Stimulated activated naive CD8-positive, alpha-beta T cell treated with anti-CD3 and anti-CD28 coated beads, Interleukin-15, Interleukin-2, amounts not matched to agents 100 ng/mL and 50 ng/mL, for 24 hours (primary cell): ENCODE measurements at regions not wholly inside any gene's neighbourhood (a gene's known extent, or its start where the extent isn't known, plus 50 kb on each side); places are given as distances from the start of the nearest gene placed in this dataset.

Experiments used
- H3K27ac Mint-ChIP-seq: one replicate; pipeline ENCODE4 v1.8.0; 2021; ENCODE audit warnings: mild to moderate bottlenecking, mixed read lengths
- H3K27me3 Mint-ChIP-seq: one replicate; pipeline ENCODE4 v1.8.0; 2021; ENCODE audit warnings: mixed read lengths
- H3K36me3 Mint-ChIP-seq: one replicate; pipeline ENCODE4 v1.8.0; 2021; ENCODE audit warnings: low read depth, mixed read lengths
- H3K4me1 Mint-ChIP-seq: one replicate; pipeline ENCODE4 v1.8.0; 2021; ENCODE audit warnings: low read depth, mixed read lengths
- H3K4me3 Mint-ChIP-seq: one replicate; pipeline ENCODE4 v1.8.0; 2021; ENCODE audit warnings: mild to moderate bottlenecking, mixed read lengths
- H3K9me3 Mint-ChIP-seq: one replicate; pipeline ENCODE4 v1.8.0; 2021; ENCODE audit warnings: mixed read lengths

DNA sequence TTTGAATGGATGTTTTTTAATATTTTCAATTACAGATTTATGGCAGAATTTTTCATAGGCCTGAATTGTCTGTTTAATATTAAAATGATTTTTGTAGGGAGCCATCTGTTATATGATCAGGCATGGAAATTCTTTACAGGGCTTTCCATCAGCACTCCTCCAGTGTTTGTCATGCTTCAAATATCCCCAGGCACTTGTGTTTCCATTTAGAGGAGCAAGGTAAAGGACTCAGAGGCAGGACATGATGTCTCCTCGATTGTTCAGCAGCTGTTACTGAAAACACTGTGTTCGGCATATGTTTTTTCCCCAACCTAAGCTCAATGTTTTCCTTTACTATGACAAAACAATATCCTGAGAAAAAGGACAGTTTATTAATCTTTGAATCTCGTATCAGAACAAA lies 172.3 kb upstream of the RFX3 start:
- Mint-ChIP-seq H3K4me3 (no peak overlapping the region), H3K27me3 (peaks cover 23% of the 10 kb centered on the region), H3K36me3 (no peaks in the 10 kb centered on the region), H3K4me1 (no peaks in the 10 kb centered on the region), H3K27ac (no peak overlapping the region), H3K9me3 (peaks cover 6% of the 10 kb centered on the region)

DNA sequence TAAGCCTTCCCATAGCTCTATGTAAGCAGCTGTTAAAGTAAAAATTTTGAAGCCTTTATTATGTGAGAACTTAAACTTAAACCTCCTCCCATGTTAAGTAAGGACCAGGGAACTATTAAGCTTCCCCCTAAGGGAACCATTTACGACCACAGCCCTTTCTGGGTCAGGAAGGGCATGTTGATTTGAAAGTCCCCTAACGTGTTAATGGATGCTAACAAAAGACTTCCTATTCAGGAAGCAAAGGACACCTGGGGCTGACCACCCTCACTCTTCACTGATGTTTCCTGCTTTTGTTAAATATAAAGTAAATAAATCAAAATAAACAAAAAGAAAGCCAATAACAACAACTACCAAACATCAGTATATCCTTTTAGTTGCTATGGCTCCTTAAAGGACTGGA lies 170.6 kb upstream of the RFX3 start:
- no peak overlapping the region for H3K27ac Mint-ChIP-seq
- peaks cover 23% of the 10 kb centered on the region for H3K27me3 Mint-ChIP-seq
- no peaks in the 10 kb centered on the region for H3K4me1 Mint-ChIP-seq
- H3K4me3 Mint-ChIP-seq, result no peak overlapping the region
- H3K9me3 Mint-ChIP-seq, result peaks cover 10% of the 10 kb centered on the region
- peaks cover 3% of the 10 kb centered on the region for H3K36me3 Mint-ChIP-seq

DNA sequence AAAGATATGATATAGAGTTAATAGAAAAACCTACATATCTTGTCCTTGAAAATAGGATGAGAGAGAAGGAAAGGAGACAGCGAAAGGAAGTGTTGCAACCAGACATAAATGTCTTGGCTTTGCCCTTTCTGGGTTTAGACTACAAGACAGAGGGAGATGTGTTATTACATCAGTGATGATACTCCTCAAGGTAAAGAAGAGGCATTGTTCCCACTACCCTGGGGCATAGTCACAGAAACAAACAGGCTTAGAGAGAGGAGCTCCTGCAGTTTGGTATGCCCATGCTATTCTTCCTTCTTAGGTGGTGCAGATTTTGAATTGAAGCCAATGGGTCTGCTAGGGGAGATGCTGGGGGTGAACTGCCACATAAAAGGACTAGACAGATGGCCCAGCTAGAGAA lies 166.8 kb upstream of the RFX3 start:
- peaks cover 10% of the 10 kb centered on the region for H3K9me3 Mint-ChIP-seq
- H3K36me3 Mint-ChIP-seq, result peaks cover 3% of the 10 kb centered on the region
- no peak overlapping the region for H3K4me3 Mint-ChIP-seq
- no peak overlapping the region for H3K27ac Mint-ChIP-seq
- no peaks in the 10 kb centered on the region for H3K4me1 Mint-ChIP-seq
- H3K27me3 Mint-ChIP-seq, result peaks cover 6% of the 10 kb centered on the region

DNA sequence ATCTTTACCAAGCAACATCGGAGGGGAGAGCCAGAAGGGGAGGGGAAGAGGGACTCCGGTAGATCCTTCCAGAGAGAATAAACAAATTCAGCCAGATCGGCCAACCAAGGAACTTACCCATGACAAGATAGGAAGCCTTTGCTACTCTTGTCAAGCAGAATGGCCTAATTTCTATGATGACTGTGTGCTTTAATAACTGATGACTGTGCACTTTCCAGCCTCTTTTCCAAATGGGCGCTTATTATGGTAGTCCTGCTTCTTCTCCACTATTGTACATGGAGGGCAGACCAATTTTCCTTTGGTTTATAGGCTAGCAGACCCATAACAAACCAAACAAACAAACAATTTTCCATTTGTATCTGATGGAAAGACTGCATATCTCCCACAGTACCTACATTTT lies 163.8 kb upstream of the RFX3 start:
- Mint-ChIP-seq H3K9me3 (peaks cover 10% of the 10 kb centered on the region), H3K4me3 (no peak overlapping the region), H3K4me1 (no peaks in the 10 kb centered on the region), H3K36me3 (peaks cover 3% of the 10 kb centered on the region), H3K27ac (no peak overlapping the region), H3K27me3 (no peaks in the 10 kb centered on the region)

DNA sequence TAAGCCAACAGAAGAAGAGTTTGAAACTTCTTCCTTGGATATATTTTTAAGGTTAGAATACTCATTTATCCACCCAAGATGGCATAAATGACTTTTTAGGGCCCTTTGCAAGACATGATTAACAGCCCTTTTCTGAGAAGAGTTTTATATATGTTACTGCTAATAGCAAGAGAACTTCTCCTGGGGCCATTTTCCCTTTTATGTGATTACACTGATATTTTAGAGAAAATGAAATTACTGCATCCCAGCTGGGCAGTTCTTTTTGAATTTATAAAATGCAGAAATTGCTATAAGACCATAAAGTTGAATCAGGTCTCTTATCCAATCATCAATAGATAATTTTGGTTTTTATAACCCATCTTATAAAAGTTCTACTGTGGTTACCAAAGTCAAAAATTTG lies 161.3 kb upstream of the RFX3 start:
- no peaks in the 10 kb centered on the region for H3K36me3 Mint-ChIP-seq
- H3K4me1 Mint-ChIP-seq, result no peaks in the 10 kb centered on the region
- no peak overlapping the region for H3K4me3 Mint-ChIP-seq
- H3K27me3 Mint-ChIP-seq, result no peaks in the 10 kb centered on the region
- no peak overlapping the region for H3K27ac Mint-ChIP-seq
- H3K9me3 Mint-ChIP-seq, result no peaks in the 10 kb centered on the region

DNA sequence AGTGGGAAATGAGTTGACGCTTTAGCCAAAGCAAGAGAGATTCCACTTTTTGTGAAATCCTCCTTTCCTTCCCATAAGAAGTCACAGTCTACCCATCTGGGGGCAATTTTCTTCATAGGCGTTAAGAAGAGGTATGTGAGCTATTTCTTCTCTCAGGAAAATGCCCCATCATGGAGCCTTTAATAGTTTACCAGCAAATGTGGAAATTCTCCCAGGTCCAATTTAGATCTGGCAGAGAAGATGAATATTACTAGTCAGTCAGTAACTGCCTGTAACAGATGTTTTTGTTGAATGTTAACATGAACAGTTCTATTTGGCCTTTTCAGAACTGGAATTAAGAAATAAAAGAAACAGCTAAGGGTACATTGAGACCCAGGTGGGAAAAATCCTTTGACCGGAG lies 156.4 kb upstream of the RFX3 start:
- Mint-ChIP-seq H3K4me1 (no peaks in the 10 kb centered on the region), H3K9me3 (no peaks in the 10 kb centered on the region), H3K27me3 (no peaks in the 10 kb centered on the region), H3K27ac (no peak overlapping the region), H3K36me3 (no peaks in the 10 kb centered on the region), H3K4me3 (no peak overlapping the region)

DNA sequence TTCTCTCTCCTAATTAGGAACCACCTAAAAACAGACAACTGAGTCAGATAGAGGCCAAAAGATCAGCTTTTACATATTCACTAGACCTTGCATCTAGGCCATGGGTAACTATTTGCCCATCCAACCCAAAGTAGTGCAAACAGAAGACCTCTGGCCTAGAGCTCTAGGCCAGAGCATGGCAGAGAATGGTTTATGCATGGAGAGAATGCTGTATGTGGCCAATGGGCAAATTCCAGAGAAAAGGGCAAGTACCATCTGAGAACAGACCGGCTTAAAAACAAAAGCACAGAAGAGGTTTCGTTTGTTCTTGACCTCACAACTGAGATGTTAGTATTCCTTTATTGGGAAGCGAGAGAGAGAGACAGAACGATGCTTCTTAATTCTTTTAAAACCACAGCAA lies 151.7 kb upstream of the RFX3 start:
- Mint-ChIP-seq H3K4me1 (no peaks in the 10 kb centered on the region), H3K27ac (no peak overlapping the region), H3K4me3 (no peak overlapping the region), H3K36me3 (peaks cover 3% of the 10 kb centered on the region), H3K9me3 (no peaks in the 10 kb centered on the region), H3K27me3 (no peaks in the 10 kb centered on the region)

DNA sequence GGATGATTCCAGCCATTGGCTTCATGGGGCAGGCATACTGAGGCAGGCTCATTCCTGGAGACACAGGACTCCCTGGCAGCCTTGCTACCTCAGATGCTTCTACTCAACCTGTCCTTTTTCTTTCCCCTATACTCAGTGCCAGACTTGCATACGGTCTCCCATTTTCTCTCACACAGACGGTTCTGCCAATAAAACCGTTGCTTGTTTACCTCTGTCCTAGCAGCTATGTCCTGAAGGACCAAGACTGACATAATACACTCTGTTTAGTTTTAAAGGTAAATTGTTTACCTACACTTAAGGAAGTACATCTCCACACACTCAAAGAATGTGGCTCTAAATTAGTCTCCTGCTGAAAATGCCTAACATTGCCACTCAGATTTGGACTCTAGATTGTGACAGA lies 151.0 kb upstream of the RFX3 start:
- Mint-ChIP-seq H3K9me3 (no peaks in the 10 kb centered on the region), H3K4me3 (no peak overlapping the region), H3K4me1 (no peaks in the 10 kb centered on the region), H3K27me3 (no peaks in the 10 kb centered on the region), H3K27ac (no peak overlapping the region), H3K36me3 (peaks cover 3% of the 10 kb centered on the region)

DNA sequence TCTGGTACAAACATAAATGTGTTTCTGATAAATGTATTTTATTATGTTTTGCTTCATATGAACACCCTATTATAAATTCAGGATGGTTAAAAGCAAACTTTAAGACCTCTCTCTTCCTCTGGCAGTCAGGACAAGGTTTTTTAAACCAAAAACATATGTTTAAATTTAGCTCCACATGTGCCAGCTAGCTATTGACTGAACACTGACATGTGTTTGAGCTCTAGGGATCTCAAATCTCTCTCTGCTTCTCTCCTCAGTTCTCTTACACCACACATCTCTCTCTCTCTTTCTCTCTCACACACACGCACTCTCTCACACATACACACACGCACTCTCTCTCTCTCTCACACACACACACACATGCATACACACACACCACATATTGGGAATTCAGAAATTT lies 150.1 kb upstream of the RFX3 start:
- Mint-ChIP-seq H3K27me3 (no peaks in the 10 kb centered on the region), H3K4me1 (no peaks in the 10 kb centered on the region), H3K27ac (no peak overlapping the region), H3K4me3 (no peak overlapping the region), H3K9me3 (no peaks in the 10 kb centered on the region), H3K36me3 (peaks cover 3% of the 10 kb centered on the region)

DNA sequence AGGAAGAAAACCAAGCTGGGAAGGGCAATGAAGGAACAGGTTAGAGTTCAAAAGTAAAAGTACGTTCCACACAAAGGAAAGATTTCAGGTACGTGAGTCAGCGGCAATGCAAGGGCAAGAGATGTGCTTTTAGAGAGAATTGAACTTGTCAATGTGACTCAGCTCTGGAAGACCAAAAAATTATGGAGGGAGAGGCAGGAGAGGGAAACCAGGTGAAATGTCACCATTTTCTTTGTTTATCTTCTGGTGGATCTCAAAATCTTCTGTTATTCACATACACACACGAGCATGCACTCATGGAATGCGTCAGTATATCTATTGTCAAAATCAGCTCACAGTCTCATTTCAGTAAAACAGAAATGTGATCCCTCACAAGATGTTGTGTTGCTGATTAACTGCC lies 148.8 kb upstream of the RFX3 start:
- Mint-ChIP-seq H3K27ac (no peak overlapping the region), H3K4me1 (no peaks in the 10 kb centered on the region), H3K27me3 (no peaks in the 10 kb centered on the region), H3K9me3 (no peaks in the 10 kb centered on the region), H3K36me3 (peaks cover 3% of the 10 kb centered on the region), H3K4me3 (no peak overlapping the region)

DNA sequence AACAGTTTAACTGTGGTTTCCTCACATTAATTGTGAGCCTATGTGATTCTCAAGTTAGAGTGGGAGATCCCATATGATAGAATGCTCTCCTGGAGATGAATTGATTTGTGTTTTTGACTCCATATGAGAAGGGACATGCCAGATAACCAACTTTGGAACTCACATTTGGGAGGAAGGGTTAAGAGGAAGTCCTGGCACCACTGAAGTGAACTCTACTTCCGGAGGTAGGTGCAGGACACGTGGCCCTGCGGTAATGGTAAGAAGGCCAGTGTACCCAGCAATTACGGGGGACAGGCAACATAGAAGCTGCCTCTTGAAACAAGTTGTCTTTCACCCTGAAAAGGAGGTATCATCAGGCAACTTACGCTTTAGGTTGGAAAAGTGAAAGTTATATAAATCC lies 146.6 kb upstream of the RFX3 start:
- Mint-ChIP-seq H3K9me3 (no peaks in the 10 kb centered on the region), H3K4me1 (no peaks in the 10 kb centered on the region), H3K27me3 (no peaks in the 10 kb centered on the region), H3K36me3 (peaks cover 3% of the 10 kb centered on the region), H3K4me3 (no peak overlapping the region), H3K27ac (no peak overlapping the region)

DNA sequence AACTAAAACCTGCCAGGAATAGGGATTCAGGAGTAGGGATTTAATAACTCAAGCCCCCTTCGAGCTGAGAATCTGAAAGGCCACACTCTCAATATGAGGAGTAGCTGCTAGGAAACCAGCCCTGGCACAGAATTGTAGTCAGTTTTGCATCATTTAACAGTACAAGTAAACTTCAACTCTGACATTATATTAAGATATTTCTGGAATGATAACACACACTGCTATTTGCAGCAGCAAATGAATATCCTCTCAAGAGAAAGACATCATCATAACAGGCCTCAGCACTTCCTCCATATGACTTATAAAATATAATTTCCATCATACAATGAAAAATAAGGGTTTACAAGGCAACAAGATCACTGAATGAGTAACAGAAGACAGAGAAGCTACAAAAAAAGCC lies 138.2 kb upstream of the RFX3 start:
- H3K27me3 Mint-ChIP-seq, result no peaks in the 10 kb centered on the region
- no peaks in the 10 kb centered on the region for H3K36me3 Mint-ChIP-seq
- H3K9me3 Mint-ChIP-seq, result no peaks in the 10 kb centered on the region
- no peak overlapping the region for H3K4me3 Mint-ChIP-seq
- H3K4me1 Mint-ChIP-seq, result no peaks in the 10 kb centered on the region
- H3K27ac Mint-ChIP-seq, result no peak overlapping the region

DNA sequence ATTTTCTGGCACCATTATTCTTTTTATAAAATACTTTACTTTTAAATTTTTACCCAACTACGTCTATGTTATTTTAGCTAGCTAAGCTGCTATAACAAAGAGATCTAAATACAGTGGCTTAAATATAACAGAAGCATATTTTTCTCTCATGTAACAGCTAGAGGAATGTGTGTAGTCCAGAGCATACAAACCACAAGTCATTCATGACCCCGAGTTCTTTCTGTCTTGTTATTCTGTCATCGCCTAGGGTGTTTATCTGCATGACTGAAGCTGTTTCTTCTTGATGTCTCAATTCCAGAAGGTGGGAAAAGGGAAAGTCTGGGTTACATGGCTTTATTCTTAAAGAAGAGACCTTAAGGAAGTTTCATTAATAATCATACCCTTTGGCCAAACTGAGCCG lies 136.9 kb upstream of the RFX3 start:
- no peak overlapping the region for H3K4me3 Mint-ChIP-seq
- no peak overlapping the region for H3K27ac Mint-ChIP-seq
- no peaks in the 10 kb centered on the region for H3K4me1 Mint-ChIP-seq
- H3K36me3 Mint-ChIP-seq, result no peaks in the 10 kb centered on the region
- no peaks in the 10 kb centered on the region for H3K27me3 Mint-ChIP-seq
- no peaks in the 10 kb centered on the region for H3K9me3 Mint-ChIP-seq

DNA sequence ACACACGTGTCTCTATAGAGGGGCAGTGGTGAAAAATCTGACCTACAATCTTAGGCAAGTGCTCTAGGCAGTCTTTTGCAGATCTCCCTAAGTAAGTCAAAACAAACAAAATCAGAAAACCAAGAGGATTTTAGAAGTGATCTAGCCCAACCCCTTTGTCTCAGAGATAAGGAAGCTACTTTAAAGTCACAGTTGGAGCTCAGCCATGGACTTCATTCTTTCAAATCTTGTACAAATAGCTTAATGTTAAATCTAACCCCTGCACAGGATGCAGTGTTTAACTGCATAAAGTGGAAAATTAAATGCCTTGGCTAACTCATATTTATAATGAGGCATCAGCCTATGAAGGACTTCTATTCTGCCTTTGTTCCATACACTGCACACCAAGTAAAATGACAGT lies 135.1 kb upstream of the RFX3 start:
- H3K4me3 Mint-ChIP-seq, result no peak overlapping the region
- H3K36me3 Mint-ChIP-seq, result no peaks in the 10 kb centered on the region
- H3K4me1 Mint-ChIP-seq, result no peaks in the 10 kb centered on the region
- H3K27me3 Mint-ChIP-seq, result no peaks in the 10 kb centered on the region
- H3K27ac Mint-ChIP-seq, result no peak overlapping the region
- no peaks in the 10 kb centered on the region for H3K9me3 Mint-ChIP-seq

DNA sequence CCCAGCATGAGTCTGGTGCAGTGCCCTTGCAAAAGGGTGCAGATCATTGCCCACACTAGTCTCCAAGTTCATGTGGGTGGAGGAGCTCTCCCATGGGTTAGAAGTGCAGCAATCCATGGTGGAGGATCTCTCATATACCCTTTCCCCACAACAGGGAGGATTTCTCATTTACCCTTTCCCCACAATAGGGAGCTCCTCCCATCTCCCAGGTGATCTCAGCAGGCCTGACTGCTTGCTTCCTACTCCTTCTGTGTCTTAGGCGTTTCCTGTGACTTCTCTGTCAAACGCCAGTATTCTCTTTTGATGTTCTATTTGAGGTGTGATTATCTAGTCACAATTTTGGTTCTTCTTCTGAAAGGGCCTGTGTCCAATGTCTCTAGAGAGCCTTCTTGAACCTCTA lies 133.8 kb upstream of the RFX3 start:
- Mint-ChIP-seq H3K9me3 (no peaks in the 10 kb centered on the region), H3K4me1 (no peaks in the 10 kb centered on the region), H3K4me3 (no peak overlapping the region), H3K27me3 (no peaks in the 10 kb centered on the region), H3K36me3 (no peaks in the 10 kb centered on the region), H3K27ac (no peak overlapping the region)

DNA sequence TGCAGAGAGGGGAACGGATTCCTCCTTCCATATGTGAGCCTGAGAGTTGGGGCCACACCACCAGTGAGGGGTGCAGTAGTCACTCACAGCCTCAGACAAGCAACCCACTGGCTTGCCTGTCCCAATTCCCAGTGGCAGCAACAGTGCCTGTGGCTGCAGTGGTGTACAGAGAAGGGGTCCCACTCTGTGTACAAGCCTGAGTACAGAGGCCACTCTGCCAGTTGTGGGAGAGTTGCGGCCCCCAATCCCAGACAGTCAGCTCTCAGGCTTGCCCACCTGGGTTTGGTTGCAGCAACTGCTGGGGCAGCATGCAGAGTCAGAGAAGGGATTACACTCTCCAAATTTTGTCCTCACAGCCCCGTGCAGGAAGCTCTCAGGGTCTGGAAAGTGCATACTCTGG lies 133.2 kb upstream of the RFX3 start:
- Mint-ChIP-seq H3K9me3 (no peaks in the 10 kb centered on the region), H3K4me3 (no peak overlapping the region), H3K27ac (no peak overlapping the region), H3K36me3 (no peaks in the 10 kb centered on the region), H3K27me3 (no peaks in the 10 kb centered on the region), H3K4me1 (no peaks in the 10 kb centered on the region)

DNA sequence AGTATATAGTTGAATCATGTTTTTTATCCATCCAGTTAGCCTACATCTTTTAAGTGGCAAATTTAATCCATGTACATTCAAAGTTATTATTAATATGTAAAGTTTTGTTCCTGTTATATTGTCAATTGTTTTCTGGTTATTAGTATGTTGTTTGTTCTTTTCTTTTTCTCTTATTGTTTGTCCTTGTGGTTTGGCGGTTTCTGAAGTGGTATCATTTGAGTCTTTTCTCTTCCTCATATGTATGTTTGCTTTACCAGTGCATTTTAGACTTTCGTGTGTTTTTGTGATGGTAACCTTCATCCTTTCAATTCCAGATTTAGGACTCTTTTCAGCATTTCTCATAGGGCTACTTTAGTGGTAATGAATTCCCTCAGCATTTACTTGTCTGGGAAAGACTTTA lies 130.4 kb upstream of the RFX3 start:
- no peaks in the 10 kb centered on the region for H3K27me3 Mint-ChIP-seq
- no peak overlapping the region for H3K27ac Mint-ChIP-seq
- H3K36me3 Mint-ChIP-seq, result no peaks in the 10 kb centered on the region
- peaks cover 5% of the 10 kb centered on the region for H3K4me1 Mint-ChIP-seq
- H3K9me3 Mint-ChIP-seq, result no peaks in the 10 kb centered on the region
- no peak overlapping the region for H3K4me3 Mint-ChIP-seq
